LHCN-M2 (cell line): ENCODE measurements at regions not wholly inside any gene's neighbourhood (a gene's known extent, or its start where the extent isn't known, plus 50 kb on each side); places are given as distances from the start of the nearest gene placed in this dataset.
A peak's percentile ranks its signal among the peaks of the same experiment; 100 is the strongest.

Source experiments
- DNase-seq: peaks from one replicate; pipeline ENCODE4 v3.0.0-alpha.2; 2012; ENCODE audit warnings: low read depth

GRCh38 chr6:105966481-105966880 is 119.7 kb upstream of the PRDM1 start:
- no peak for DNase-seq

- no peak for DNase-seq
Measured at GRCh38 chr6:105964979-105965760, 121.0 kb upstream of the PRDM1 start.

- DNase-seq: no peak
Measured at GRCh38 chr6:105954148-105954547, 132.0 kb upstream of the PRDM1 start.

GRCh38 chr6:105952772-105953690 is 133.1 kb upstream of the PRDM1 start:
- DNase-seq: no peak

- DNase-seq: no peak
Measured at GRCh38 chr6:105952326-105952725, 133.8 kb upstream of the PRDM1 start.

- DNase-seq: no peak
Measured at GRCh38 chr6:105951322-105951721, 134.8 kb upstream of the PRDM1 start.

DNA sequence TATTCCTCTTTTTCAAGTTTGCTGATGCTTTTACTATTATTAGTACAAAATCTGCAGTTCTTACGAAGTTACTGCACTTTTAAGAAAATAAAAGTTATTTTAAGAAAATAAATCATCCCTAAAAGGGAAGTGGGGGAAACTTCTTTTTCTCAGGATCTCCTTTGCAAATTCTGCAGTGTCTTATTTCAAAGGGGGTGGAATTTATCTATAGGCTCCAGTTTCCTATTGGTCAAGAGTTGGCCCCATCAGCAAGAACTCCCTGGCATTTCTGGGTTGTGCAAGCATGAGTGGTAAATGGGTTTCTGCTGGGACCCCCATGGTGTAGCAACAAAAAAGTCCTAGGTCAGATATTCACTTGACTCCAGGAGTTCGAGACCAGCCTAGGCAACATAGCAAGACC is 136.3 kb upstream of the PRDM1 start:
- no peak for DNase-seq

DNA sequence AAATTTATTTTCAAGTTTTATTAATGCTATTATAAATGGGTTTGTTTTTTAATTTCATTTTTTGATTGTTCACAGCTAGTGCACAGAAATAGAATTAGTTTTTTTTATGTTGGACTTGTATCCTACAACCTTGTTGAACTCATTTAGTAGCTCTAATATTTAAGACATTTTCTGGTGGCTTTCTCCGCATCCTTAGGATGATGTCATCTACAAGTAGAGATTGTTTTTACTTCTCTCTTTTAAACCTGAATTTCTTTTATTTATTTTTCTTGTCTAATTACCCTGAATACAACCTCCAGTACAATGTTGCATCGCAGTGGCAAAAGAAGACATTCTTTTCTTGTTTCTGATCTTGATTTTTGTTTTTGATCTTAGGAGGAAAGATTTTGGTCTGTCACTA is 142.6 kb upstream of the PRDM1 start:
- DNase-seq: no peak

GRCh38 chr6:105941621-105942412 is 144.3 kb upstream of the PRDM1 start:
- DNase-seq: peak; percentile 42

GRCh38 chr6:105940990-105941389 is 145.1 kb upstream of the PRDM1 start:
- DNase-seq: no peak

DNA sequence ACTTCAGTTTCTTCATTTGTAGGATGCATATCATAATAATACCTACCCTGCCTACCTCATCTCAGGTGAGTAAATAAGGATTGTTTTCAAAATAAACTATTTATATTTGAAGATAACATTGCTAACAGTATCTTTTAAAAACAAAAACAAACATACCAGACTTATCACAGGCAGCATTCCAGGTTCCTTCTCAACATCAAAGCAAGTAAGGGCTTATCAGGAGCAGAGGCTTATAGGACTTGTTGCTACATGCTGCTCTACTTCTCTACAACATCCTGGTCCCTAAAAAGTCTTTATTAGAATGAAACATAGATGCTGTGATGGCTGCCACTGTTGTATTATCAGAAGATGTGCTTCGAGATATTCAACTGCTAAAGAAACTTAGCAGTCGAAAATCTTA is 149.2 kb upstream of the PRDM1 start:
- DNase-seq: no peak

GRCh38 chr6:105935416-105935815 is 150.7 kb upstream of the PRDM1 start:
- DNase-seq: no peak

DNA sequence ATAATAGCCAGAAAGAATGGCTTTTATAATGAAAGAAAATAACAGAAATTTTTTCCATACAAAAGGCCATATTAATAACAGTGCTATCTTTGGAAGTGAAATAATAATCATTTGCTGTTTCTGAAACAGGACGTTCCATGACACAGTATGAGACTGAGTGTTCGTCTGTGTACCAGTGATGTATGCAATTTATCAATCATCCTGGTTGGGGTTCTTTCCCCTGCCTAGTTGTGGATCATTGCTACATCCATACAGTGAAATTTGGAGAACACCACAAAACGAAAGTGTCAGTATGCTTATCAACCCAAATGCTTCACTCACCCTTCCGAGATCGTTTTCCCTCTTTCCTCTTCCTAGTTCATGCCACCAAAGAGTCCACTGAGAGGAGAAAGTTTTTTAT is 151.4 kb upstream of the PRDM1 start:
- DNase-seq: no peak

- peak; percentile 4 for DNase-seq
Measured at GRCh38 chr6:105932440-105932839, 153.7 kb upstream of the PRDM1 start.

DNA sequence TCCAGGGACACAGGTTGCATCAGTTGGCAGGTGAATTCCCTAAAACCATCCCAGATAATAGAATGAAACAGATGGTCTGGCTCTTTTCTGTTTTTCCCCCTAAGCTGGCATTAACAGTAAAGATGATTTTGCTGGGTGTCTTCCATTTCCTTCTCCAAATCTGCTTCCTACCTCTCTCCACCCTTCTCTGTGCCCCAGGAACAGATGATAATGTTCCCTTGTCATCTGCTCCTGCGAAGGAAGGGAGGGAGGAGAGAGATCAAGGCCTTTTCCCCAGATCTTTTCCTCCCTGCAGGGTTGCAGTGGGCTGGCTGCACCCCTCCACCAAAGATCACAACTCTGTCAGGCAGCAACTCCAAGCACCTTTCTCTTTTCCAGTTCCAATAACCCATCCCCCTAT is 156.5 kb upstream of the PRDM1 start:
- DNase-seq: no peak

- no peak for DNase-seq
Measured at GRCh38 chr6:105926318-105926717, 159.8 kb upstream of the PRDM1 start.

- DNase-seq: no peak
Measured at GRCh38 chr6:105925706-105926105, 160.4 kb upstream of the PRDM1 start.

DNA sequence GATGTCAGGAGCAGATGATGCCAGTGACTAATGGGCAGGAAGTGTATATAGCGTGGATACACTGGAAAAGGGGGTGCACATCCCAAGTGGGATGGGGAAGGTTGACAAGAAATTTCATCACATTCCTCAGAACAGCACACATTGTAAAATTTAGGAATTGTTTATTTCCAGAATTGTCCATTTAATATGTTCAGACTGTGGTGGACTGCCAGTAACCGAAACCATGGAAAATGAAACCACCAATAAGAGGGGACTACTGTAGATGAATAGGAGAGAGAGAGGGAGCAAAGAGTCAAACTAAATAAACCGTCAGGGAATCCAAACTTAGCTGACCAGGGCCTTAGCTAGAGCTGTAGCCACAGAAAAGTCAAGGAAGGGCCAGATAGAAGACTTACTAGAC is 164.4 kb upstream of the PRDM1 start:
- no peak for DNase-seq

- DNase-seq: no peak
Measured at GRCh38 chr6:105920071-105920470, 166.1 kb upstream of the PRDM1 start.

DNA sequence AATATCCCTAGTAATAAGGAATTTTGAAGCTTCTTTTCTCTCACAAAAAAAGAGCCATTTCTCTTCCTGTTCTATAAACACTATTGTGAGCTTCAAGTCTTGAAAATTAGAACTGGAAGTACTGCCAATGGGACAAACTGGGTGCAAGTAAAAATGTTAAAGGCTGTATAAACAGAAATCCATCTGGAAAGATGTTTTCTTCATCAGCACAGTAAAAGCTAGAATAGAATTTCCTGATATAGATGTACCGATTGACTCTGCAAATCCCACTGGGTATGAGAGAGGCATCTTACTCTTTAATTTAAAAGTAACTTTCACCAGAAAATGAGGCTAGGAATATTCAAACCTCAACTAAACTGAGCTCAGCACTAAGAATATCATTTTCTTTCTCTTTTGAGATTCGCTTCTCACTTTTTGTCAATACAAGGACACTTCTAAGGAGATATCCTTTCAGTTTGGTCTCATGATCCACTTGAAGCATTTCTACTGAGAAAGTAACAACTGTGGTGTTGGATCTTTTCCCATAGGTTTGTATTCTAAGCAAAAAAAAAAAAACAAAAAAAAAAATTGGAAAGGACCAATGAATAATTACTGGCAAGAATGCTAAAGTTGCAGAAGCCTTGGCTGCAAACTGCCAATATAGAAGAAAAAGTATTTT is 169.0 kb upstream of the PRDM1 start:
- no peak for DNase-seq

GRCh38 chr6:105911106-105911629 is 175.0 kb upstream of the PRDM1 start:
- DNase-seq: no peak
